GM12872 (cell line): ENCODE measurements at regions not wholly inside any gene's neighbourhood (a gene's known extent, or its start where the extent isn't known, plus 50 kb on each side); places are given as distances from the start of the nearest gene placed in this dataset.

Experiments
- CTCF ChIP-seq: IDR thresholded peaks from 3 replicates; pipeline ENCODE4 v1.5.1; 2011; ENCODE audit warnings: low read depth, mild to moderate bottlenecking, low read length, moderate library complexity; ENCODE audit not compliant: insufficient read depth

DNA sequence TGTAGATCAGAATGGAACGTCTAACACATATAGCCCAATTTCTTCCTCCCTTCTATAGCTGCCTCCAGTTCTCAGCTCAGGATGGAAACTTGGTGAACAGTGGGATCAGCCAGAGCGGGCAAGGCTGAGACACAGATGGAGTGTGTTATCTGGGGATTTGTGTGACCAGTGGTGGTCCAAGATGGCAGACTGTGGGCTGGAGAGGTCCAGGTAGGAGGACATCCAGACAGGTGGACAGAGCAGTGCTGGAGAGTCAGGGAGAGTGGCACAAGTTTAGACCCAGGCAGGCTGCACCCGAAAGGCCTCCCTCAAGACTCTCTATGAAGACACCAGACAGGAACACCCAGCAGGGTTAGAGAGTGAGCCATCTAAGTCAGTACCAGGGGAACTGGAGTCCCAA, 116.1 kb upstream of the CPSF6 start:
- no peak for TF ChIP-seq CTCF

DNA sequence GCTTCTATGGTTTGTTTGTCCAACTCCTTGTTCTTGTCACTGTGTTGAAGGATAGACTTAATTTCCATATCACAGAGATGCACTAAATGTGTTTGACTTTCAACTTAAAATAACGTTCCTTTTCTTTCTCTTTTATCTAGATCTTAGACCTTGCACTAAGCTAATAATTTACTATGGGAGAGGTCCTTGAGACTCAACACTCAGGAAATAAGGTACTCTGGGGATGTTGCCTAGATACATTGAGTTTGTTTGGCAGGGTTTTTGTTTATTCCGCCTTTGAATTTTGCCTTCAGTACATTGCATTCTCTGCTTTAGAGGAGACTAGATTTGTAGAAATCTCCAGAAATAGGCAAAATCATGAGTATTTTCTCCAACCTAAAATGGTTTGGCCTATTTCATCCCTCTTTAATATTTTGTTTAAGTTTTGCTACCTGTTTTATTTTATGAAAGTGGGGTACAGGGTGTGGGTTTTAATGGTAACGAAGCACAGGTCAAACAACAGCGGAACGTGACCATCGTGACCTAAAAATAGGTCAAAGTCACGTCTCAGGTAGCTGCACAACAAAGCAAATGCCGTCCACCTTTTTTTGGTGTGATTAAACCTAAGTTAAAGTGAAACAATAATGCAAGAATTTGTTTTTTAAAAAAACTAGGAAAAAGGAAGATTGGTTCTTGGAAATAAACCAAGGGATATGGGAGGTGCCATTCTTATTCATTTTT, 115.3 kb upstream of the CPSF6 start:
- no peak for TF ChIP-seq CTCF

DNA sequence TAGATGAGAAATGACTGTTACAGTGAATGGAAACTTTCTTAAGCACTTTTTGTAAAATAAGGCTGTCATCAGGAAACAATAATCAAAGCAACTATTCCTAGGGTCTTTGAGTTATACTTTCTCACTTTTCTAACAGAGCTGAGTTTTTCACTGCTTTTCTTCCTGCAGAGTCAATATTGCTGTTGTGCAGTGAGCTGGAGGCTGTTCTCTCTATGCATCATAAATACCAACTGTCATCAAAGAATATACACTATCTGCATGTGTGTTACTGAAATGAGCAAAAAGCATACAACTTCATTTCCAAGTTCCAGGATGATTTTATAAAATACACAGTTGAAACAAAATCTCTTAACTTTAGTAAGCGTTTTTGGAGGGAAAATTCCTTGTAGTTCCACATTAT, 110.4 kb upstream of the CPSF6 start:
- TF ChIP-seq CTCF = no peak

DNA sequence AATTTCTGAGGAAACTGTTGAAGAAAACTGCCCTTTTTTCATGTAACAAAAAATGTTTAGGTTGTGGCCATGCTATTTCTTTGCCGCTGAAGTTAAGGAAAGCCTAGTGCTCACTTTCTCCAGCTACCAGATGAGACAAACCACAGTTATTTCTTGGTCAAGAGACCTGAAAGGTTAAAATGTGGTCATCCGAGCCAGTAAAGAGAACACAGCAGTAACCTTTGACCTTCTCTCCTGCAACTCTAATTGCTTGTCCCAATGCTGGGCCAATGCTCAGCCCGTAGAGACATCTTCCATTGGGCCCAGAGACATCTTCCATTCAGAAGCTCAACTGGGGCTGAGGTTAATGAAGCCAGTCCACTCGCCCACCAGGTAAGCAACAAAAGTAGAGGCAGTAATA, 109.8 kb upstream of the CPSF6 start:
- TF ChIP-seq CTCF = no peak

- no peak for TF ChIP-seq CTCF
Measured at GRCh38 chr12:69130064-69130463, 109.3 kb upstream of the CPSF6 start.

GRCh38 chr12:69131077-69131476, 108.3 kb upstream of the CPSF6 start:
- no peak for TF ChIP-seq CTCF

GRCh38 chr12:69136931-69137613, 102.3 kb upstream of the CPSF6 start:
- no peak for TF ChIP-seq CTCF
